T-helper 1 cell (primary cell): ENCODE measurements at regions not wholly inside any gene's neighbourhood (a gene's known extent, or its start where the extent isn't known, plus 50 kb on each side); places are given as distances from the start of the nearest gene placed in this dataset.

Experiments
- DNase-seq, 5 donors: peaks; one replicate each; pipeline ENCODE4 v3.0.0-alpha.2; 2012 to 2020

DNA sequence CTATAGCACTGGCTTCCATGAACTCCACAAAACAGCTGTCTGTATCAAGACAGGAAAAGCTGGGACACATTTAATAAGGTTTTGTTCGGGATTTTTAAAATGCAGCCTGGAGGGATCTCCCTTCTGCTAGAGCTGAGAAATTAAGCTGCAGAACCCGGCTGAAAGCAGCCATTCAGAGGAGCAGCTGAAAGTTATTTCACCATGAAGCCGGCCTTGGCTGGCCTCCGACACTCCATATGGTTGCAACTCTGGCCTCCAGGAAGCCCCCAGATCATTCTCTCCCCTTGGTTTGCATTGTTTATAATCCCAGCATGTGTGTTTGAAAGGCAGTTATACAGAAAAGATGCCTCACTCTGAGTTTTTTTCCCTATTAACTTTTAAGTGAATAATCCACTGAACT is 239.4 kb downstream of the SPATA18 start:
- DNase-seq, result no peak

- DNase-seq, result no peak
These were observed 241.1 kb downstream of the SPATA18 start for GRCh38 chr4:52292245-52292644.

DNA sequence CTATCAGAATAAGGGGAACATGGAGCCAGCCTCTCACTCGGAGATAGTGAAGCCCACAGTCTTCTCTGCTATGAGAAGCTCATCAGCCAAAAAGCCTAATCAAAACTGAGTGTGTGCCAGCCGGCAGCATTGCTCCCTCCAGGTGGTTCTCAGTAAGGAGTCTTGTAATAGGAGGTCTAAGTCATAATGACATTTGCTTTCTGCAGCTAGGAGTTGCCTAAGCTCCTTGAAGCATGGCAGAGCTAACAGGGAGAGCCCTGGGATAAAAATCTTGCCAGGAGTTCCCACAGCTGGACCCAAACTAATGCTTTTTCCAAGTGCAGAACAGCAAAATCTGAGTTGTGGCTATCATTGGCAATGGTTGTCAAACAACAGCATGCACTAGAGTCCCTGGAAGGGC is 245.2 kb downstream of the SPATA18 start:
- no peak for DNase-seq

DNA sequence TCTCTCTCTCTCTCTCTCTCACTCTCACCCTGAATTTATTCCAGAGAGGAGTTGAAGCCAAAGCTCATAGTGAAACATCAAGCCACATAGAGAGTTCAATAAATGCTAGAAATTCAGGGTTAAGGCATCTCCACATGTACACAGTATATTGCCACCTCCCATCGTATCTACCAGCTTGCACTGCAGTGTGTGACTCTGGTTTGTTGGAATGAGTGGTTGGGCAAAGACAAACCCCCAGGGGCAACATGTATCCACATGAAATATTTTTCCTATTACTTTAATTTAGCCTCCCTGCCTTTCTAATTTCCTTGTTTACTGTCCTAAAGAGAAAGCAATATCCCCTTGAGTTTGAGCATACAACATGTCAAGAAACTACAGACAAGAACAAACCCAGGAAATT is 247.3 kb downstream of the SPATA18 start:
- no peak for DNase-seq

GRCh38 chr4:52299120-52299519 is 248.0 kb downstream of the SPATA18 start:
- no peak for DNase-seq

- DNase-seq, result no peak
These were observed 260.5 kb downstream of the SPATA18 start for GRCh38 chr4:52311464-52312125.

GRCh38 chr4:52312722-52313121 is 261.6 kb downstream of the SPATA18 start:
- no peak for DNase-seq

GRCh38 chr4:52317361-52317879 is 266.3 kb downstream of the SPATA18 start:
- DNase-seq, result no peak

DNA sequence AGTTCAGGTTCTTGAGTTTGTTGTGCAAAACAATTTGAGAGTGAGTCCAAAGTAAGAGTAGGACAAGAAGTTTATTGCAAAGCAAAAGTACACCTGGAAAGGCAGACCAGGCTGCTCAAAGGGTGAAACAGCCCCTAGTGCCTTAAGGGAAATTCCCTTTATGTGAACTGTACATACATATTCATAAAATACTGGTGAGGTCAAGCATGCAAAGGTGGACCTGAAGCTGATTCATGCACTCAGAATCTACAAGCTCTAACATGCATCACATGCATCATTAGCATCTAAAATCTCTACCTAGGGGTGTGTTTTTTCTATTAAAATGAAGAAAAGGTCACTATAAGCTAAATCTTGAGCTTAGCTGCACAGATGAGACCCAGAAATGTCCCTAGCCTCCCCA is 266.9 kb downstream of the SPATA18 start:
- DNase-seq, result no peak

GRCh38 chr4:52329894-52330293 is 278.8 kb downstream of the SPATA18 start:
- DNase-seq, result no peak

- DNase-seq, result no peak
These were observed 292.5 kb downstream of the SPATA18 start for GRCh38 chr4:52343595-52343994.

DNA sequence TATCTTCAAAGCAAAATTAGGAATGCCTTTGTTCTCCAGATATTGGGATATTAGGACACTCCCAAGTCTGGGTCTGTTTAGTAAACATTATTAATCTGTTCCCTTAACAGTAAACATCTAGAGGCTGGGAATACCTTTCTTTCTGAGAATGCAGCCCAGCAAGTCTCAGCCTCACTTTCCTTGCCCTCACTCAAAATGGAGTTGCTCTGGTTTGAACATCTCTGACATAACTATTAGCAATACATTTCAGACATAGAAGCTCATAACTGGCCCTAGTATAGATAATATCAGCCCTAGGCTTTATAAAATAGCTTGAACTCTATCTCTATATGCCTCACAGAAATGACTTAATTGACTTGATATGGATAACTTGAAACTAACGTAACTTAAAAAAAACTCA is 299.8 kb downstream of the SPATA18 start:
- no peak for DNase-seq

DNA sequence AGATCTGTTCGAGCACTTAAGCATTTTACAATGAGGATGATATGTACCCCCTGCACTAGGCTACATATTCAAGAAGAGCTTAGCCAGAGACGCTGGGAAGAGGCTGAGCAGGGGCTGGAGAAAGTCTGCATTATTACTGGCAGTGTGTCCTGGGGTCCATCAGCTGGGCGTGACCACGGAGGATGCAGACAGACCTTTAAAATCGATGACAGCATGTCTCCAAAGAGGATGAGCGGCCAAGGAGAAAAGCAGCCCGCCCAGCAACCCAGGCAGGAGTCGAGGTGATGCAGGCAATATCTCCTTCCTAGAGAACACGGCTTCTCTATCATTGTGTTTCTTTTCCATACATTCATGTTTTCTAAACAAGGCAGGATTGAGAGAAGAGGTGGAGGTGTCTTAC is 300.7 kb downstream of the USP46 start:
- no peak for DNase-seq

DNA sequence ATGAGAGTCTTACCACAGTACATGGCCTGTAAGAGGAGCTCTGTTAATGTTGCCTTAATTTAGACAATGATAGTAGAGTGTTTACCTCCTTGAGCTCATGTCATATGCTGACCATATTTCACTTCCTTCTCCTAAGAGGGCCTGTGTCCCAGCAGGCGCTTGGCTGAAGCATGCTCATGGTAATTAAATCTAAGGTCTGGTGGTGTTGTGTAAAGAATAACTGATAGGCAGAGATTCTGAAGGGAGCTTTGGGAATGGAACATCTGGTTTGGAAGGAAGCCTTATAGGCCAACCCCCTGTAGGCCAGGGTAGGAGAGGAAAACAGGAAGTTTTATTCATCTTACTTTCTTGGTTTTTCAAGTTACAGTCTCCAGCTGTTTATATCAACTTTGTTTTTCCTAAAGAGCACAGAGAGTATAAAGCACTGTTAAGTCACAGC is 300.2 kb downstream of the USP46 start:
- no peak for DNase-seq

DNA sequence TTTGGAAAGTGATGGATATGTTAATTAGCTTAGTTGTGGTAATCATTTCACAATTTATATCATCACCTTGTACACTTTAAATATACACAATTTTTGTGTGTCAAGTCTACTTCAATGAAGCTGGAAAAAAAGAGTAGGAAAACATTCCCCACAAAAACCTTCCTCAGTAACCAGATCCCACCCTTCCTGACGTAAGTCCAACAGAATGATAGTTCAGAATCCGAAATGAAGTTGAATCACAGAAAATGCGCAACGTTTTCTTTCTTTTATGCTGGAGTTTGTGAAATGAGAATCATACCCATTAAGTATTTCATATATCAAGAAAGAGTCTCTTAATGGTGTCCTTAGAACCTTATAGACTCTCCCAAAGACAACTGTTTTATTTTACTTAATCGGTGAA is 292.9 kb downstream of the USP46 start:
- DNase-seq, result no peak

DNA sequence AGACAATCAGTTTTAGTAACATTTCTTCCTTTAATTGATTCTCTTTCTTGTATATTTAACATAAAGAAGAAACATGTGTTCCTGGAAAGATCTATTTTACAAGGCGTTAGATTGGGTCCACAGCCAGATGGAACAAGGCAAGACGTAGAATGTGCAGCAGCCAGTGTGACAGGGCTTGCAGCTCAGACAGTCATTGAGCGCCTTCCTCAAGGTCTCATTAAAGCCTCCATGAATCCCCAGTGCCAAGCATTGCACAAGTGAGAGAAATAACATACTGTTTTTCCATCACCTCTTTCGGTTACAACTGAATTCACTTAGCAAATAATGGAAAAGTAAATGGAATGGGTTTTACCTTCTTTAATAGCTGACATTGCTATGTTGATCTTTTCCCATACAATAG is 292.5 kb downstream of the USP46 start:
- DNase-seq, result no peak

DNA sequence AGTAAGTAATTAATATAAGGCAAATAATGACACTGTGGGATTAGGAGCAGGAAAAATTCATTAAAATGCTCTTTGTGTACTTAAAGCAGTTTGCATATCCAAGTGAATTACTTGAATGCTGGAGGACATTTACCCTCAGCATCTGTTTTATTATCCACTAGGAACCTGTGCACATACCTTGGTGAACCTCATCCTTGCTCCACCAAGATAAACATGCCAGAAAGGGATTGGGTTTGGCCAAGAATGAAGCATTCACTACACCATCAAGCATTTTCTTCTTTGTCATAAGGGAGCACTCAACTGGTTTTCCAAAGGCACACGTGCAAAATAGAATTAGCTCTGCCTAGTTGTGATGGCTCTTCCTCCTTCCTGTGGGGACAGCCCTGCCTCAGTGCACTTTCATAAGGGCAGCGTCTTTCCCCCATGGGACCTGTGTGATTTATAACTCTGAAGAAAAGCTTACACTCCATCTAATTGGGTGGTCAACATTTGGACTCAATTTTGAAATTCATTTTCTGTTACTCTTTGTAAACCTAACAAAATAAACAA is 291.7 kb downstream of the USP46 start:
- no peak for DNase-seq

- DNase-seq, result no peak
These were observed 290.2 kb downstream of the USP46 start for GRCh38 chr4:52368895-52369294.

DNA sequence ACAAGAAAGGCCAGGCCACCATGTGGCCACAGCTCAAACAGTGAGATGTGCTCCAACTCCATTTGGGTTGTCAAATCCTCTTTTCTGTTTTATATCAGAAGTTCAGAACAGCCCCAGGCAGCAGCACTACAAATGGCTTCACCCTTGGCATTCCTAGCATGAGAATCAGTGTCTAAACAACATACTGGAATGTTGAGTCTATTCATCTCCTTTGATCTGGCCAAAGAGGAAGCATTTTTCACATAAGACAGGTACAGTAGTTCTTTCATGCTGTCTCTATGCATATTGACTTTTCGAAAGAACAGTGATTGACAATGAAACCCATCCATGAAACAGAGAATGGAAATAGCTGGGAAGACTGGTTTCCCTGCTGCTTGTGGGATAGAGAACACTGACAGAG is 289.5 kb downstream of the USP46 start:
- DNase-seq, result no peak

DNA sequence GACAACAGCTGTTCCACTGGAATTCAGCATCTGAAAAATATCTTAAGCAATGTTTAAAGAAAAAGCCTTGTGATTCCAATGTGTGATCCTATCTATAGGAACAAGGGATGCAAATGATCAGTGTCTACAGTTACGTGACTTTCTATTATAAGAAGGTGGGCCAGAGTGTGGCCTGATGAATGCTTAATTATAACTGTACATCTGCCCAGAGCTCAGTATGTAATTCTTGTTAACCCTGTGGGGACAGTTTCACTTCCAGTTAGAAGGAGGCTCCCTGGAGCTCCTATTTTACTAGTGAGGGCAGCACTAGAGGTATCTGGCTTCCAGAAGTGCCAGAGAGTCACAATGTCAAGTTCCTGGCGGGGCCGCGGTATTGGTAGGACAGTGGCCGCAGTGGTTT is 288.5 kb downstream of the USP46 start:
- DNase-seq, result no peak

- DNase-seq, result no peak
These were observed 287.3 kb downstream of the USP46 start for GRCh38 chr4:52371841-52372240.

GRCh38 chr4:52372269-52372668 is 286.8 kb downstream of the USP46 start:
- DNase-seq, result no peak

DNA sequence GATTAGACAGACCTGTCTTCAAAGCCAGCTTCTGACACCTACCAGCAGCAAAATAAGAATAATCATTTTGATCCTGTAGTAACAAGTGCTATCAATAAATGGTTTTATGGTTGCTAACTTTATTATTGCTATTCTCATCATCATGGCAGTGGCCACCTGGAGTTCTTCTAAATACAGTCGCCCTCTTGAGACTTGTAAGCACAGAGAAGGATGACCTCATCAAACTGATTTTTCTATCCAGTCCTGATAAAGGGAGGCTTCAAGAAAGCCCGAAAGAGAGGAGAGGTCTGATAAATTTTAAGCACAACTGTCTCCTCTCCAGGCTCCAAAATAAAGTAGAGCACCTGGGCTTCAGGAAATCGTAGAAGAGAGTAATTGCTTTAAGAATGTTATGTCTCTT is 286.4 kb downstream of the USP46 start:
- DNase-seq, result no peak

DNA sequence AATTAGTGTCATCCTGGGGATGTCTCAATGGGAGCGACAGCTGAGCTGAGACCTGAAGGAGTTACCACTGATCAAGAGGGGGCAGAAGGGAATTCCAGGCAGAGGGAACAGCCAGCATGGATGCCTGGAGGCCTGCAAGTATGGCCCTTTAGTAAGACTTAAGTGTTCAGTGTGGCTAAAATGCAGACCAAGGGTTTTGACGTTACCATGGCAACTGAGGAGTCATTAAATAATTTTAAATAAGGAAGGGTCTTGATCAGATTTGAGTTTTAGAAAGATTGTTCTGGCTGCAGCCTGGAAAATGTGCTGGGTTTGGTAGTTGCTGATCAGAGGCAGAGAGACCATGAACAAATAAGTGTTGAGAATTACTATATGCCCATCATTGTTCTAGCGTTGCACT is 285.5 kb downstream of the USP46 start:
- no peak for DNase-seq

DNA sequence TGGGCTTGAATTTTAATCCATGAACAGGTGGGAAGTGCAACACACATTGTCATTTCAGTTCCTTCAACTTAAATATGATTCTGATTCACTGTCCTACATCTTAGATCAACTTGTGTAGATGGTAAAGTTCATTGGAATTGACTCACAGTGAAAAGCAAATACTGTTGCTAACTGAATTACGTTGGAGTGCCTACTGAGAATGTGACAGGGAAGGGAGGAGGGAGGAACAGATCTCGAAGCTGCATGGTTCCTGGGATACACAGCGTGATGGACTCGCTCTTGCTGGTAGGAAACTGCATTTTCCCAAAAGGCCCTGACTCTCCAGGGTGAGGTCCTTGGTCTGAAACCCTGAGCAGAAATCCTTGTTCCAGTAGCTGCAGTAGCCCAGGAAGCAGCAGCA is 284.2 kb downstream of the USP46 start:
- no peak for DNase-seq
